Colonic mucosa (tissue), 4 donors: ENCODE measurements at regions not wholly inside any gene's neighbourhood (a gene's known extent, or its start where the extent isn't known, plus 50 kb on each side); places are given as distances from the start of the nearest gene placed in this dataset.

Source experiments
- DNase-seq: peaks from one replicate; pipeline ENCODE4 v3.0.0-alpha.2; 2020
- H3K27ac ChIP-seq: fragments of 200-600 bp; one replicate; pipeline ENCODE4 v1.8.0; 2021
- H3K27me3 ChIP-seq: fragments of 200-600 bp; one replicate; pipeline ENCODE4 v1.8.0; 2021
- H3K36me3 ChIP-seq: fragments of 200-600 bp; one replicate; pipeline ENCODE4 v1.8.0; 2021
- H3K4me1 ChIP-seq: fragments of 200-600 bp; one replicate; pipeline ENCODE4 v1.8.0; 2021; ENCODE audit warnings: mild to moderate bottlenecking
- H3K4me3 ChIP-seq: fragments of 200-600 bp; one replicate; pipeline ENCODE4 v1.8.0; 2021
- H3K9ac ChIP-seq, 2 donors: one replicate each; pipeline ENCODE4 v1.7.0; 2013; ENCODE audit warnings: control low read depth in 2 of 2, low read depth in 2 of 2, low read length in 2 of 2
- H3K9me3 ChIP-seq: fragments of 200-600 bp; one replicate; pipeline ENCODE4 v1.8.0; 2021
- intact Hi-C: fragments of 100-400 bp; cut with DNase I; formaldehyde crosslinking; loops from one replicate; pipeline ENCODE4 v1.14.1; 2022
- TF ChIP-seq, protein P1 (sequence below): fragments of 200-600 bp; IDR thresholded peaks from one replicate; pipeline ENCODE4 v1.8.0; 2022; ENCODE audit warnings: antibody characterized with exemption, mild to moderate bottlenecking
- donor health status: healthy.
- donor health status: DM: no; HTN: no; CAD: no.
- donor health status: DM: no; HTN: no; CAD: no.

DNA sequence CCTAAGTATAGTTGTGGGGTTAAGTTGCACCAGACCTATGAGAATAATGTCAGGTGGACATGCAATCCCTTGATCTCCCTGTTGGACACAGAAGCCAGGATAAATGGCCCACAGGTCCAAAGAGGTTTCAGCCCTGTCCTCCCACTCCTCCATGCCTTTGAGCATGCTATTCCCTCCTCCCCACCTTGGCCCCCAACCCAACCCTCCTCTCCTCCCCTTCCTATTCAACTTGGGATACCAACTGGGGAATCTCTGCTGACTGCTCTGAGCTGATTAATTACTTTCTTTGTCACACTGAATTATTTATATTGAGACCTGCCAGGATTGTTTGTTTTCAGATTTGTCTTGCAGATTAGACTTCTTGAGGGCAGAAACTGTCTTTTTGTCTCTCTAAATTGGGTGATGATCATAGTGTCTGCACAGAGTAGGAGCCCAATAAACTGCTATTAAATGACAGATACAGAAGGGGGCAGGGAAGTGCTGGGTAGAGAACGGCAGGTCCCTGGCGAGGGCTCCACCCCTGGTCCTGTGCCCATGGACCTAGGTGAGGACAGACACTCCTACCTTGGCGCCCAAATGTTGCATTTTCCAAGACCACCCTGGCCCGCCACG lies 120.9 kb downstream of the UNC5CL start:
- no peak for DNase-seq
- Histone ChIP-seq H3K36me3 (no peaks in the 10 kb centered on the region), H3K27ac (no peak overlapping the region), H3K4me1 (no peaks in the 10 kb centered on the region), H3K27me3 (no peaks in the 10 kb centered on the region), H3K9ac (no peak overlapping the region), H3K4me3 (no peak overlapping the region), H3K9me3 (no peaks in the 10 kb centered on the region)
- intact Hi-C loops: no loop called here
- TF ChIP-seq, protein P1, sequence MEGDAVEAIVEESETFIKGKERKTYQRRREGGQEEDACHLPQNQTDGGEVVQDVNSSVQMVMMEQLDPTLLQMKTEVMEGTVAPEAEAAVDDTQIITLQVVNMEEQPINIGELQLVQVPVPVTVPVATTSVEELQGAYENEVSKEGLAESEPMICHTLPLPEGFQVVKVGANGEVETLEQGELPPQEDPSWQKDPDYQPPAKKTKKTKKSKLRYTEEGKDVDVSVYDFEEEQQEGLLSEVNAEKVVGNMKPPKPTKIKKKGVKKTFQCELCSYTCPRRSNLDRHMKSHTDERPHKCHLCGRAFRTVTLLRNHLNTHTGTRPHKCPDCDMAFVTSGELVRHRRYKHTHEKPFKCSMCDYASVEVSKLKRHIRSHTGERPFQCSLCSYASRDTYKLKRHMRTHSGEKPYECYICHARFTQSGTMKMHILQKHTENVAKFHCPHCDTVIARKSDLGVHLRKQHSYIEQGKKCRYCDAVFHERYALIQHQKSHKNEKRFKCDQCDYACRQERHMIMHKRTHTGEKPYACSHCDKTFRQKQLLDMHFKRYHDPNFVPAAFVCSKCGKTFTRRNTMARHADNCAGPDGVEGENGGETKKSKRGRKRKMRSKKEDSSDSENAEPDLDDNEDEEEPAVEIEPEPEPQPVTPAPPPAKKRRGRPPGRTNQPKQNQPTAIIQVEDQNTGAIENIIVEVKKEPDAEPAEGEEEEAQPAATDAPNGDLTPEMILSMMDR: no peak

DNA sequence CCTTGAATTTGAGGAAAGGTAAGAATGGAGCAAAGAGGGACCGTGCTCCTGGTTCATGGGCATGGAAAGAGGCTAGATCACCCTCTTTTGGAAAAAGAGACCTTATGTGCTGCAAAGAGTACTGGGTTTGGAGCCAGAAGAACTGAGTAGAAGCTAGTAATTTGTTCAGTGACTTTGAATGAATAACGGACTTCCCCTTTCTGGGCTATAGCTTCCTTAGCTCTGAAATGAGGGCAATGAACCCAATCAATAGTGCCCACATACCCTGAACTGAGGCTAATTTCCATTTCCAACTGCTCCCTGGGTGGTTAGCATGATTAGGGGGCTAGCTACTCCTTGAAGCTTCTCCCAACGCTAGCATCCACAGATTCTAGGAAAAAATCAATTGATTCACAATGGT lies 121.4 kb downstream of the UNC5CL start:
- no peak for DNase-seq
- no peaks in the 10 kb centered on the region for H3K36me3 ChIP-seq
- no peaks in the 10 kb centered on the region for H3K4me1 ChIP-seq
- H3K27me3 ChIP-seq: no peaks in the 10 kb centered on the region
- TF ChIP-seq, protein P1: no peak
- H3K4me3 ChIP-seq: no peak overlapping the region
- H3K9me3 ChIP-seq: no peaks in the 10 kb centered on the region
- intact Hi-C loops: no loop called here
- no peak overlapping the region for H3K27ac ChIP-seq
- H3K9ac ChIP-seq: no peak overlapping the region

DNA sequence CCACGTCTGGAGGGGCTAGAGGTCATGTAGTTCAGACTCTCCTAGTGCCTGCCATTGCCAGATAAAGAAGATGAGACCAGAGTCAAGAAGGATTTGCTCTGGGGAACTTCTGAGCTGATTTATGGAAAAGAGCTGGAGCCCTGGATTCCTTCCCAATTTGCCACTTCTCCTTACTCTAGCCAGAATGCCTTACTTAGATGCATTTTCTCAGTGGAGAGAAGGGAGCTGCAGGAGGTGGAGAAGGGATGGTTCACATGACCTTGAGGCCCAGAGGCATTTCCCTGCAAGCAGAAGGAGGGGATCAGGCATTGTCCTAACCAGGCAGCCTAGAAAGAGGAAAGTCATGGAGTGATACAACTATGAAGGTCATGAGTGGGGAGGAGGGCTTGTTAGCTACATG lies 122.2 kb downstream of the UNC5CL start:
- no peaks in the 10 kb centered on the region for H3K36me3 ChIP-seq
- DNase-seq: no peak
- no peak overlapping the region for H3K4me3 ChIP-seq
- intact Hi-C loops: no loop called here
- peaks cover 3% of the 10 kb centered on the region for H3K4me1 ChIP-seq
- TF ChIP-seq, protein P1: no peak
- H3K27ac ChIP-seq: no peak overlapping the region
- H3K9me3 ChIP-seq: no peaks in the 10 kb centered on the region
- no peaks in the 10 kb centered on the region for H3K27me3 ChIP-seq
- H3K9ac ChIP-seq: no peak overlapping the region

DNA sequence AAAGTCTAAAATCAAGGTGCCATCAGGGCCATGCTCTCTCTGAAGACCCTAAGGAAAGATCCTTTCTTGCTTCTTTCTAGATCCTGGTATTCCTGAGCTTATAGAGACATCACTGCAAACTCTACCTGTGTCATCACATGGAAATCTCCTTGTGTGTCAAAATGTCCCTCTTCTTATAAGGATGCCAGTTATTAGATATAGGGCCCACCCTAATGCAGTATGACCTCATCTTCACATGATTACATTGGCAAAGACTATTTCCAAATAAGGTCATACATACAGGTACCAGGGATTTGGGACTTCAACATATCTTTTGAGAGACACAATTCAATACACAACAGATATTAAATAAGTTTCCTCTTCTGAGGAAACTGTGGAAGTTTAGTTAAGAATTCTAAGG lies 123.9 kb downstream of the UNC5CL start:
- intact Hi-C loops: no loop called here
- no peak overlapping the region for H3K4me3 ChIP-seq
- no peak for DNase-seq

DNA sequence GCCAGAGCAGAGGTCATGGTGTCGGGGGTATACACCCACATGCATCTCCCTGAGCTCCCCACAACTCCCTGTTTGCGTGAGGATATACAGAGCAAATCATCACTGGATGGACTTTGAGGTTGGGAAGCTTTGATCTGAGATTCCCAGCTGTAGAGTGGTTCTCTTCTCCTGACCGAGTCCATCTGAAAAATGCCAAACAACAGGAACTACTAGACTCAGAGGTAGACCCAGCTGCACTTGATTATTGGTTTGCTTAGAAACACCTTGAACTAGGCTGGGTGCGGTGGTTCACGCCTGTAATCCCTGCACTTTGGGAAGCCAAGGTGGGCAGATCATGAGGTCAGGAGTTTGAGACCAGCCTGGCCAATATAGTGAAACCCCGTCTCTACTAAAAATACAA lies 125.0 kb downstream of the UNC5CL start:
- Histone ChIP-seq H3K36me3 (no peaks in the 10 kb centered on the region), H3K9me3 (no peaks in the 10 kb centered on the region), H3K27ac (no peak overlapping the region), H3K9ac (no peak overlapping the region), H3K4me3 (no peak overlapping the region), H3K4me1 (peaks cover 3% of the 10 kb centered on the region), H3K27me3 (no peaks in the 10 kb centered on the region)
- DNase-seq: no peak
- TF ChIP-seq, protein P1: no peak
- intact Hi-C loops: no loop called here

More for the DNA sequence above, 123.9 kb downstream of the UNC5CL start:
- TF ChIP-seq, protein P1: no peak
- Histone ChIP-seq H3K9ac (no peak overlapping the region), H3K27me3 (no peaks in the 10 kb centered on the region), H3K9me3 (no peaks in the 10 kb centered on the region), H3K4me1 (peaks cover 3% of the 10 kb centered on the region), H3K36me3 (no peaks in the 10 kb centered on the region), H3K27ac (no peak overlapping the region)
